Superior temporal gyrus (tissue), 1 donor: ENCODE measurements at regions not wholly inside any gene's neighbourhood (a gene's known extent, or its start where the extent isn't known, plus 50 kb on each side); places are given as distances from the start of the nearest gene placed in this dataset.

ENCODE experiments used
- DNase-seq: peaks from one replicate; pipeline ENCODE4 v3.0.0-alpha.2; 2016; ENCODE audit errors: extremely low spot score

DNA sequence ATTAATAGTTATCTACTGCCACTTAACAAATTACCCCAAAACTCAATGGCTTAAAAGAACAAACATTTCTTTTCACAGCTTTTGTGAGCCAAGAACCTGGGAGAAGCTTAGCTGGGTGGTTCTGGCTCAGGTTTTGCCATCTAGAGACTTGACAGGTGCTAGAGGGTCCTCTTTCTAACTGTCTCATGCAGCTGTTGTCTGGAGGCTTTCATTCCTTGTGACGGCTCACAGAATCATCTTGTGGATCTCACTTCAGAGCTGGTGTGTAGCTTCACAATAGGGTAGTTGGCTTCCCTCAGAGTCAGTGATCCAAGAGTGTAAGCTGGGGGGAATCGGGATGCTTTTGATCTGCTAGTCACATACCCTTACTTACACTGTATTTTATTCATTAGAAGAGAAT, 81.2 kb upstream of the APC start:
- no peak for DNase-seq

DNA sequence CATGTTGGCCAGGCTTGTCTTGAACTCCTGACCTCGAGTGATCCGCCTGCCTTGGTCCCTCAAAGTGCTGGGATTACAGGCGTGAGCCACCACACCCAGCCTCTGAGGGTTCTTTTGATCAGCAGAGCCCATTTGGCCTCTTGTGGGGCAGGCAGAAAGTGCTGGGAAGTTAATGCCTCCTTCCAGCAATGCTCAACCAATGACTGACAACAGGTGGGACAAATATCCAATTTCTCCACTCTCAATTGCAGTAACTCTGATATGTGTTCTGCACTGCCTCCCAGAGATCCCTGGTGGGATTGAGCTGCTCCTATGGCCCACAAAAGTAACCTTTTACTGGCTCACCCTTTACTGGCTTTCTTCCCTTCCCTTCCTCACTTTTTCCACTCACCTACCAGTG, 79.9 kb upstream of the APC start:
- no peak for DNase-seq

DNA sequence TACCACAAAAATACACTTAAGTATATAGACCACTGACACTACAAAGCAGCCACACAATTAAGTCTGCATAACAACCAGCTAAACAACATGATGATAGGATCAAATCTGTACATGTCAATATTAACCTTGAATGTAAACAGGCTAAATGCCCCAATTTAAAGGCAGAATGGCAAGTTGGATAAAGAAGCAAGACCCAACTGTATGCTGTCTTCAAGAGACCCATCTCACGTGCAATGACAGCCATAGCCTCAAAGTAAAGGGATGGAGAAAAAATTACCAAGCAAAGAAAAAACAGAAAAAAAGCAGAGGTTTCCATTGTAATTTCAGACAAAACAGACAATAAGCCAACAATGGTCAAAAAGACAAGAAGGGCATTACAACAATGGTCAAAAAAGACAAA, 77.3 kb upstream of the APC start:
- DNase-seq, result no peak

DNA sequence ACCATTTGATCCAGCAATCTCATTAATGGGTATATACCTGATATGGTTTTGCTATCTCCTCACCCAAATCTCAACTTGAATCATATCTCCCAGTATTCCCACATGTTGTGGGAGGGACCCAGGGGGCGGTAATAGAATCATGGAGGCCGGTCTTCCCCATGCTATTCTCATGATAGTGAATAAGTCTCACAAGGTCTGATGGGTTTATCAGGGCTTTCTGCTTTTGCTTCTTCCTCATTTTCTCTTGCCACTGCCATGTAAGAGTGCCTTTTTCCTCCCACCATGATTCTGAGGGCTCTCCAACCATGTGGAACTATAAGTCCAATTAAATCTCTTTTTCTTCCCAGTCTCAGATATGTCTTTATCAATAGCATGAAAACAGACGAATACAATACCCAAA, 74.5 kb upstream of the APC start:
- no peak for DNase-seq

DNA sequence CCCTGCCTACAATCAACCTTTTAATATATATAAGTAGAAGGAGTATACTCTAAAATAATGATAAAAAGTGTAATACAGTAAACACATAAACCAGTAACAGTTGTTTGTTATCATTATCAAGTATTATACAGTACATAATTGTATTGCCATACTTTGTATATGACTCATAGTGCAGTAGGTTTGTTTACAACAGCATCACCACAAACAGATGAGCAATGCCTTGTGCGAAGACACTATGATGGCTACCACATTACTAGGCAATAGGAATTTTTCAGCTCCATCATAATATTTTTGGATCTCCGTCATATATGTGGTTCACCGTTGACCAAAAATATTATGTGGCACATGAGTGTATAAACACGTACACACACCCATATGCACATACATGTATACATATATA, 69.7 kb upstream of the APC start:
- DNase-seq, result no peak

- no peak for DNase-seq
These were observed 68.8 kb upstream of the APC start for GRCh38 chr5:112668911-112669310.

GRCh38 chr5:112669328-112669963, 68.2 kb upstream of the APC start:
- peak; percentile 75 for DNase-seq

DNA sequence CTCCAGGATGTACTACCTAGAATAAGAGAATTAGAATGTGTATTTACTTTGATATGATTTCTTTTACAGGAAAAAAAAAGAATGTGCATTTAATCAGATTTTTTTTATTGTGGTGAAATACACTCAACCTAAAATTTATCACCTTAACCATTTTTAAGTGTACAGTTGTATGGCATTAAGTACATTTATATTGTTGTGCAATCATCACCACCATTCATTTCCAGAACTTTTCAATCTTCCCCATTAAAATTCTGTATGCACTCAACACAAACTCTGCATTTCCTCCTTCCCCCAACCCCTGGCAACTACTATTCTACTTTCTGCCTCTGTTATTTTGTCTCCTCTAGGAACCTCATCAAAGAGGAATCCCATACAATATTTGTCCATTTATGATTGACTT, 66.0 kb upstream of the APC start:
- no peak for DNase-seq

GRCh38 chr5:112681481-112681908, 56.2 kb upstream of the APC start:
- DNase-seq, result no peak

DNA sequence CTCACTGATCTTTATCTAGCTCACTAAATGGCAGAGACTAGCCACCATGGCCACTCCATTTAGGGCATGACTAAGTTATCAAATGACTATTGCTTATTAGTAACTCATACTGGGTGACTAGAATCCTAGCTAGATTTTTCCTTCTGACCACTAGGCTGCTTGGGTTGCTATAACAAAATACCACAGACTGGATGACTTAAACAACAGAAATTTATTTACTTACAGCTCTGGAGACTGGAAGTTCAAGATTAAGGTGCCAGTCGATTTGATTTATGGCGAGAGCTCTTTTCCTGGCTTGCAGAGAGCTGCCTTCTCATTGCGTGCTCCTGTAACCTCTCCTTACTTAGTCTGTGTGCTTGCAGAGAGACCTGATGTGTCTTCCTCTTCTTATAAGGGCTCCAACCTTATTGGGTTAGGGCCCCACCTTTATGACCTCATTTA, 55.0 kb upstream of the APC start:
- no peak for DNase-seq

GRCh38 chr5:112684121-112684520, 53.6 kb upstream of the APC start:
- no peak for DNase-seq

- peak; percentile 46 for DNase-seq
These were observed 52.9 kb upstream of the APC start for GRCh38 chr5:112684737-112685136.

DNA sequence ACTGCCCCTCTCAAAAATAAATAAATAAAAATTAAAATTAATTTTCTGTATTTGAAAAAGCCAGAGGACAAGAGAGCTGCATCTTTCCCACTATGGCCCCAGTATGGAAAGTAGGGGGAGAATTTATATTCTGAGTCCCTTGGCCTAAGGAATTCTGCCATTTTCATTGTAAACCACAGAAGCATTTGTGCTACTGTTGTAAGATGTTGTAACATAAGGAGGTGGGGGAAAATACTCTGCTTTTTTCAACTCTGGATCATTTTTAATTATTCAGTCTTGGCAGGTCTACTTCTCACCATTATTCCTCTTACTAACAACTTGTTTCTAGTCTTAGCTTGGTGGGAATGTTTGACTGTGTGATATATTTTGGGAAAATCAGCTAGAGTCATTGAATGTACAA, 52.3 kb upstream of the APC start:
- no peak for DNase-seq

- DNase-seq, result no peak
These were observed 51.8 kb upstream of the APC start for GRCh38 chr5:112685931-112686330.

DNA sequence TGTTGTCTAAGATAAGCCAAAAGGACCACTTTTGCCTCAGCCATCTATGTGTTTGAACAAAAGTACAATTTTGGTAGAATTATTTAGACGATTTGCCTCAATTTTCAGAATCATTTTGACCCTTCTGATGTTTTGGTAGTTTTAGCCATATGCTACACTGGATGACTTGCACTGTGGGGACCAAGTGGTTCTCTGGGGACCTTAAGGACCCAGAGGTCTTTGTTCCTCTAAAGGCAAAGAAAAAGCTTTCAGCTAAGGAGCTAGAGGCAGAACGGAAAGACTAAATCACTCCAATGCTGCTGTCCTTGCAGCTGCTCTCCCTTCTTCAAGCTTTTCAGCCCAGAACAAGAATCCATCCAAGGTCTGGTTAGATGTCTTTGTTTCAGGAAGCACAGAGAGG, 51.0 kb upstream of the APC start:
- DNase-seq, result no peak

DNA sequence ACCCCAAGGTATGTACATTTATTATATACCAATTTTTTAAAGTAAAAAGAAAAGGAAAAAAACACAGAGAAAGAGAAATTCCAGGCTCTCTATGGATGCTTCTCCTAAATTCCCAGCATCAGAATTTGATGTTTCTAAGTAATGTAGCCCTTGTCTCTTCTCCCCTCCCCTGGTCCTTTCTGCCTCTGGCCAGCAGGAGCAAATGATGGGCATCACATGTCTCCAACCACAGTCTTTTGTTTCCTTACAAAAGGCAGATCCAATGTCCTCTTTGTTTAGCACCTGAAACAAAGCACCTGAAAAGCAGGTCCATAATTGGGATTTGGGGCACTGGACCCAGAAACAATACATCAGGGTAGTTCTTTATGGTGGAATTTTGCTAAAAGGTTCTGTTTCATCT, 50.4 kb upstream of the APC start:
- no peak for DNase-seq
